Hematopoietic multipotent progenitor cell treated with erythropoietin and hydrocortisone succinate and interleukin-3 and kit ligand, for 6 days (in vitro differentiated cells): ENCODE measurements at regions not wholly inside any gene's neighbourhood (a gene's known extent, or its start where the extent isn't known, plus 50 kb on each side); places are given as distances from the start of the nearest gene placed in this dataset.
"Not testable (repeated sequence)": the region's sequence is repeated elsewhere in the genome, so short reads cannot be mapped to it uniquely, and the experiment has no call there.

Source experiments
- DNase-seq: peaks from one replicate; pipeline ENCODE4 v3.0.0-alpha.2; 2015

DNA sequence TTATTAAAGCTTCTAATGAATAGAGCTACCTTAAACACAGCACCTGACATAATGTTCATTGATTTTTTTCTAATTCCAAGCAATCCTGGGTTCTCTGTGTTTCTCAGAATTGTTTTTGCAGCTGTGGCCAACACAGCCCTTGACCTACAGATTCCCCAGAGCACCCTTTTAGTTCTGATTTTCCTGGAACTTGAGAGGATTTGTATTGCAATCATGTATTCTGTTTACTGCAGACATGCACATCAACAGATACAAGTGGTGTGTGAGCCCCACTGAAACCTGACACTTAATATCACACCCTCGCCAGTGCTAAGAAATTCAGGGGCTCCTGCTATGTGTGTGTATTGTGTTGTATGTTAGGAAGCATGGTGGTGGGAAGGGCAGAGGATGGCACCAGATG is 344.2 kb upstream of the POM121L12 start:
- no peak for DNase-seq

DNA sequence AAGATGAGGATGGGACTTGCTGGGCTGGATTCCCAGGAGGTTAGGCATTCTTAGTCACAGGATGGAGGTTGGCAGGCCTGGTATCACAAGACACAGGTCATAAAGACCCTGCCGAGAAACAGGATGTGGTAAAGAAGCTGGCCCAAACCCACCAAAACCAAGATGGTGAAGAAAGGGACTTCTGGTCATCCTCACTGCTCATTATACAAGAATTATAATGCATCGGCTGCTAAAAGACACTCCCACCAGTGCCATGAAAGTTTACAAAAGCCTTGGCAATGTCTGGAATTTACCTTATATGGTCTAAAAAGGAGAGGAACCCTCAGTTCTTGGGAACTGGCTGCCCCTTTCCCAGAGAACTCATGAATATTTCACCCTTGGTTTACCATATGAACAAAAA is 345.5 kb upstream of the POM121L12 start:
- DNase-seq: no peak

DNA sequence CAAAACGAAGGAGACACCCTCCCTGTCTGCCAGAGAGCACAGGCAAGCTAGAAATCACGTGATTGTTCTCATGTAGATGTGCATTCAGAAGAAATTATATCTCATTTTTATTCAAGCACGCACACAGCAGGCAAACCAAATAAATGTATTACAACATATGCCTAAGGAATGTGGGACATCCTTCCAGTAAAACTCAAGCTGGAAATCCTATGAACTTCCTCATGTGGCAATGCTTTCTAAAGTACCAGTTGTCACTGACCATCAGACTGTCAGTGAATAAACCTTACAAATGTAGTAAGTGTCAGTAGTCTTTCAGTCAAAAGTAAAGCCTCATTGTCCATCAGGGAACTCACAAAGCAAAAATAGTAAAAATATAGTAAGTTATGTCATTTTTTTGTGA is 350.1 kb upstream of the POM121L12 start:
- DNase-seq: no peak

DNA sequence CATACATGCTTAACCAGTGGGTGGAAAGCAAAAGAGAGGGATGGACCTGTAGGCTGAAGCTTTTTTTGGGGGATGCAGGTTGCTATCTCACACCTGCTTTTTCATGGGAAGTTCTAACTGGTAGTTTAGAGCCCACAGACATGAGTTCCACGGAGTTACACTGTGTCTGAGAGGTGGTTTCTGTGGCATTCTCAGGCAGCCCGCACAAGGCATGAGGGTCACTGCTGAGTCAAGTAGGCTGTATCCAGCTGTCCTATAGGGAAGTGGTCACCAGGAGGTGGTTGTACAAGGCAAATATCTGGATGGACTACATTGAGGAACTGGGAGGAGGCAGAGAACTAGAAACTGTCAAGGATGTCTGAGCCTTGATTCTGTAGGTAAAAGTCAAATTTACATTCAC is 351.0 kb upstream of the POM121L12 start:
- DNase-seq: no peak

DNA sequence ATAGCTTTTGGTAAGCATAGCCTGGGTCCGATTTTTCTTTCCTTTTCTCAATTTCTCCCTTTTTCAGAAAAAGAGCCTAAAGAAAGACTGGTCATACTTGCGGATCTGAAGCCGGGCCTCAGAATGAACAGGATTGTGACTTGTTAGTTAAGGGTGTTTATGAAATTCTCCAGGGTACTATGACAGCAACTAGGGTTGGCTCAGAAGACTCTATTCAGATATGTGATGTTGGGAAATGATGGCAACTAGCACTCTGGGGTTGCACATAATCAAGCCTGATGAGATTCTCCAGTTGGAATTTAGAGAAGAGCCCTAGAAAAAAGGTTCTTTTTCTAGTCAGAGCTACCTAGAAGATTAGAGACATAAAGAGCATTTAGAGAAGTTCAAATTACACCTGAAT is 352.4 kb upstream of the POM121L12 start:
- DNase-seq: no peak

DNA sequence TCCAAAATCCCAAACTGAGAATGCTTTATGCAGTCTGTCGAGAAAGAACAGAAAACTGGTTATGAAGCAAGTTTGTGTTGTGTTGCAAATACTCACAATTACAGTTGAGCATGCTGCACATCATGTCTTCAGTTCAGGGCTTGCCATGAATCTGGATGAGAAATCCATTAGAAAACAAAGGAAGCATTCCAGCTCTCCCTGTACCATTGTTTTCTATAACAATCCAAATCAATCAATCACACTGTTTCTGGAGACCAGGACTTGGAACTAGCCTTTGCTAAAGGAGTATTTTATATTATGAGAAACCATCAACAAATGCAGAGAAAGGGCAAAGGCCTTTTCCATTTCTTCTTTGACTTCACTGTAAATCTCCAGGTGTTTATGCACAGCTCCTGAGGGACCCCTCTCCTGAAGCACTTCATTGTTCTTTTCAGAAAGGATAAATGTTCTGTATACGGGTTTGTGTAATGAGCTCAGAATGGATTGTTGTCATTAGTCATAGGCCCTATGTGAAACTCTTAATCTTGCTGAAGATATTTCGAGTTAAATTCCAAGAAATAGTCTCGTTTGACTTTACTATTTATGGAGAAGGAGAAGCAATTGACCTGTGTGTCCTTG is 364.7 kb upstream of the POM121L12 start:
- no peak for DNase-seq

DNA sequence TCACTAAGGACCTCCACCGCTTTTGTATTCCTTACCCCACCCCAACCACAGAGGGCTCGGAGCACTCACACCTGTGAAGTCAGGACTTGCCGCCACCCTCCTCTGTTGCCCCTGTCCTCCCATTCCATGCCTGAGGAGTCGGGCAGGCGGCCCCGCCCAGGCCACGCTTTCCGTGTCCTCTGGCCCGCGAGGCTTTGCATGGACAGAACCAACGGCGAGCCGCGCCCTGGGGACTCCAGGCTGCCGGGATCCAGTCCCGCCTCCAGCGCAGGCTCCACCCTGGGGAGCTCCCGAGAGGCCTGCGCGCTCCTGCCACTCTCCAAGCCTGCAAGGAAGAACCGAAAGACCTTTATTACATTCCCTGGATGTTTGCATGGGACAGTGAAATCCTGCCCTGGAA is 366.4 kb upstream of the POM121L12 start:
- DNase-seq: no peak

DNA sequence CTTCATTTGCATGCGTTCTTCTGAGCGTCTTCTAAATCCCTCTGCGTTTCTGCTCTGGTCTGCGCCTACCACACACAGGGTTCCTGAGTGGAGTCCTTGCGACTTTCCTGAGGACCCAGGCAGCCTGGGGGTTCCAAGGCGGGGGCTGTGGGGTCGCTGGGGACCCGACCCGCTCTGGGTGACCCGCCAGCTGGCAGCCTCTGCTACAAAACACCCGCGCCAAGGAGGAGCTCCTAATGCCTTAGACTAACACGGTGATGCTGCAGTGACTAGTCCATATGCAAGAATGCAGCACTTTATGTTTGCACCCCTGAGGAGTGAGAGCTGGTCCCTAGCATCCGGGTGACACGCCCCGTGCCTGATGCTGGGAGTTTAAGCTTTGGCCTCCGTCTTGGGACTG is 367.0 kb upstream of the POM121L12 start:
- DNase-seq: no peak

DNA sequence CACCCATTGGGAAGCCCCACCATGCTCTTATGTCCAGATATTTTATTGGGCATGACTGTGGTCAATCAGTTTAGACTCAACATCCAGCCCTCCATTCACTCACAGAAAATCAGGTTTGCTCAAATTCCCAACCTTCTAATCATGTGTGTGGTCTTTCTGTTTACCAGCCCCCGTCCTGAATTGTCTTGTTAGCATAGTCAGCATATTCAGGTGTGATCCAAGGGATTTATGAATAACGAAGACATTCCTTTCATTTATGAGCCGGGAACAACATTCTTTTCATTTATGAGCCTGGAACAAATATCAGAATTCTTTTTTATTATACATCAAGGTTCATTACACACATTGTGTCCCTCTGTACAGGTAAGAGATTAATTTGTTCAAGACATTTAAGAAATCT is 376.3 kb upstream of the POM121L12 start:
- DNase-seq: no peak

DNA sequence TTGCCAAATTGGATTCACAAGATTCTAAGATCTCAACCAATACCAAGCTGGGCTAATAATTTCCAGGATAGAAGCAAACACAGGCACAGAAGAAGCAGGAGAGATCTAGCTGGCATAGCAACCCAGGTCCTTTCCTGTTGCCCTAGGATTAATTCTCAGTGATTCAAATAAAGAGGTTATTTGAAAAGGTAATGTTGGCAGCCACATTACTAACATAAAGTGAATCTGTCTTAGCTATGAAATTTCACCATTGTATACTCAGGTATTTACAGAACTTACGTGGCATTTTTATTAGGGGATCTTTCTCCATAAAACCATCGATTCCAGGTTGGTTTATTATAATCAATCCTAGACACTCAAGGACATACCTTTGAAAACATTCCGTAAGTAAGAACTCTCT is 379.3 kb upstream of the POM121L12 start:
- DNase-seq: no peak

DNA sequence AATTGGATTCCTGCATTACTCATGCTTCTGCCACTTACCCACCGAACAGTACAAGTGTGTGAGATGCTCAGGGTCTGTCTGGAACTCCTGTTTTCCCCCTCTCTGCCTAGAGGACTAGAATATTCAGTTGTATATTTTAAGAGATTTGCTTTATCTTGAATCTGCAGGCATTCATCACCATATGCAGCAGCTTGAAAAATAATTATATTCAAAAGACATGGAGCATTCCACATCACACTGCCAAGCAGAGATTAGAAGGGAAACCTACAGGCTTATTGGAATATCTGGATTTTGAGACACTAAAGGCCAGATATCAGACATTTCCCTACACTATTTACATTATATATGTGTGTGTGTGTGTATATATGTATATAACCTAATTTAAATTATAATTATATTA is 382.8 kb upstream of the POM121L12 start:
- no peak for DNase-seq

DNA sequence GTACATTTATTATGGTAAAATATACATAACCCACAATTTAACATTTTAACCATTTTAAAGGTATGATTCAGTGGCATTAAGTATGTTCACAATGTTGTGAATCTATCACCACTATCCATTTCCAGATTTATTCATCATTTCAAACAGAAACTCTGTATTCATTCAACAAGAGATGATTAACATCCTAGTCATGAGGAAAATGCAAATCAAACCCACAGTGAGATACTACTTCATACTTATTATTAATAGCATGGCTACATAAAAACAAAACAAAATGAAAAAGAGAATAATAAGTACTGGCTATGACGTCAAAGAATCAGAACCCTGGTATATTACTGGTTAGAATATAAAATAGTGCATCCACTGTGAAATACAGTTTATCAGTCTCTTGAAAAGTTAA is 386.6 kb upstream of the POM121L12 start:
- no peak for DNase-seq

DNA sequence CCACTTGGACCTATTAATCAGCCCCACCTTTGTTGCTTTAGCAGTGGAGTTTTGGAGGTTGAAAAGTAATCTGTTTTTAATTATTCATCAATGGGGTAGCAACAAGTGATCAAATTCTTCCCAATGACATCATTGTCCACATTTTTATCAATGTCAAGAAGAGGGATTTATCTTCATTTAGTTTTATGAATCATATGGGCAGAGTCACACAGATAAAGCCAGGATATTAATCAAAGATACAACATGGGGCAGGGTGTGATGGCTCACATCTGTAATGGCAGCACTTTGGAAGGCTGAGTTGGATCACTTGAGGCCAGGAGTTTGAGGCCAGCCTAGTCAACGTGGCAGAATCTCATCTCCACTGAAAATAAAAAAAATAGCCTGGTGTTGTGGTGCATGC is 388.4 kb upstream of the POM121L12 start:
- no peak for DNase-seq

DNA sequence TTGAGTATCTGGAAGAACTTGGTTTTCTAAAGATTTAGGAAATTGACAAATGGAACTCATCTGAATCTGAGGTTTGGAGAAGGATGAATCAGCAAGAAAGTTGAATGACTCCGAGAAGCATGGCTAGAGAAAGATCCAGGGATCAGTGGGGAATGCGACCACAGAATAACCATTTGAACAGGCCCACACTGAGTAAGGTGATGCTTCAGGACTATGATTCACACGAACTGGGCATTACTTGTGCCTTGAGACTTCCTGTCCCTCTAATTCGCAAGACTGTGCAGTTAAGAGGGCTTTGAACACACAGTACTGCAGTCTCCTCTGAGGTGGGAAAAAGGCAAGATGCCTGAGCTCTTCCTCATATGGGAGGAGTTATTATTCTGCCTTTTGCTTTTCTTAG is 395.5 kb upstream of the POM121L12 start:
- no peak for DNase-seq

DNA sequence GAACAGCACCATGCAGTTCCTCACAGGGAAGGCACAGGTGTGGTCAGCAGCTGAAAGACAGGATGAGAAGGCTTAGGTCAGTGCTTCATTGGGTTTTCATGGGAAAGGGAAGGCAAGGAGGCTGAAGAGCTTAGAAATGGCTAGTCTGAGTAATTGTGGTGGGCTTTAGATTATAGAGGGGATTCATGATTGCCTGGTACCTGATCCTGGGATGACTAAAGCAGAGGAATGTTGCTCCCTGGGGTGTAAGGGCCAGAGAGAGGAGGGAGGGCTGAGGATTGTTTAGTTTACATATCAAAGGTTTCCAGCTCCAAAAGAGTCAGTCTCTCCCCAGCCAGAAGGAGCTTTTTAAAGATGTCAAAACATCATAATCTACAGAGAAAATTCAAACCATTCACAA is 396.3 kb upstream of the POM121L12 start:
- DNase-seq: no peak

DNA sequence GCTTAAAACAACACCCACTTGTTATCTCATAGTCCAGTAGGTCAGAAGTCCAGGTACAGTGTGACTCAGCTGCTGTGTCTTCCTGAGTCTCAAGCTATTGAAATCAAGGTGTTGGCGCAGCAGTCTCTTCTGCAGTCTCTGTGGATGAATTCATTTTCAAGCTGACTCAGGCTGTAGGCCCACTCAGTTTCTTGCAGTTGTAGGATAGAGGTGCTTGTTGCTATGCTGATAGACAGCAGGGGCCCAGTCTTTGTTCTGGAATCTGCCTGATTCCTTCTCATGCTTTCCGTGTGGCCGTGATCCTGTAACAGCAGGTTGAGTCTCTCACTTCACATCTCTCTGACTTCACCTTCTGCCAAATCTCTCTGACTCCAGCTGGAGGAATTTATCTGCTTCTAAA is 400.4 kb upstream of the POM121L12 start:
- DNase-seq: no peak

DNA sequence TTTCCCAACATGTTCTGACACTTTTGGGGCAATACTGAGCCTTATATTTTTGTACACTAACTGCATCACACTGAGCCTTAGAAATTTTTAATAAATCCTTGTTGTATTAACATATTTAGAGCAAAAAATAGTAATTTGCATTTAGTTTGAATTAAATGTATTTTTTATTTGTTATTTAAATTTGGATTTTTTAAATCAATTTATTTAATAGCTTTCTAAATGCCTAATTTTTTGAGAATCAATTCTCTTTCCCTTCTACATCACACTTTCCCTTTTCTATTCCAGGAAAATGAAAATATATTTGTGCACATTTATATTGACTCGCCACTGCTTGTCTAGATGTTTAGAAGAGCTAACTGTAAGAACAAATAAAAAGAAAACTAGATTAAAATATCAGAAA is 414.6 kb upstream of the POM121L12 start:
- DNase-seq: no peak

DNA sequence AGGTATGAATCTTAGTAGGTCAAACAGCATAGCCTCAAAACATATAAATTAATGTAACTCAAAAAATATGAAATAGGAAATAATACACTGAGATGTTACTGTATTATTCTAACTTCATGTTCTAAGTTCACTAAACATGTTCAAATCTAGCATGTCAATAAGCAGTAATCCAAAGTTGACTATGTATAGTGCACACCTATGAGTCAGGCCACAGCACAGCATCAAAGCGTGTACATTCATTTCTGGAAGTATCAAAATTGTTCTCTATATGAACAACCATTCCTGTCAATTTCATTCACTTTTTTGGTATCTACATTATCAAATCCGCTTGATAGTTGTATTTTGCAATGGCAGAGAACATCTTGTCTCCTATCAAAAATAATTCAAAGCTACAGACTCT is 418.9 kb upstream of the POM121L12 start:
- no peak for DNase-seq

DNA sequence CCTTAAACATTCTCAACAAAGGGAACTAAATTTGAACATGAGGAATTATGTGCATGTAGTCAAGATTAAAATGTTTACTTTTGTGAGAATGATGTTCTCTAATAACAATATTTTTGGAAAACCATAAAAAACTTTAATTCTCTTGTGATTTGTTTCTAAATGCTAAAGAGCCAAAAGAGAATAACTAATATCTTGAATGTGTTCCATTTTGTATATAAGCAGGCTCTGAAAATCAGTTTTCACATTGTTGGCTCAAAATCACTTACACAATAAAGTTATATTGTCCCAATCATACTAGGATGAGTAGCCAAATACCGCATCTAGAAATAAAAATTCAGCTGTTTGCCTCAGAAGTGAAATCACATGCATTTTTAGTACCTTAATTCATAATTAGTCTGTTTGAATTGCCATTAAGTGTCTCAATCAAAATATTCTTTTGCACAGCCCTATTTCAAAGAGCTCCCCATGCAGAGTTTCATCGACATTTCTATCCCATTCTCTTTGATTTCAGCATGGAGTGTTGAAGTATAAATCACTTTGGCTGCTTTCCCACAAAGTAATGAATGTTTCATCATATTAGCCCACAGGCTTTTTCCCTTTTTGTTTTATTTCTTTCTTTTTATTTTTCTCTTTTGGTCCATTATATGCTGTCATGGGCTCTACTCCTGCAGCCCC is 420.3 kb upstream of the POM121L12 start:
- no peak for DNase-seq

DNA sequence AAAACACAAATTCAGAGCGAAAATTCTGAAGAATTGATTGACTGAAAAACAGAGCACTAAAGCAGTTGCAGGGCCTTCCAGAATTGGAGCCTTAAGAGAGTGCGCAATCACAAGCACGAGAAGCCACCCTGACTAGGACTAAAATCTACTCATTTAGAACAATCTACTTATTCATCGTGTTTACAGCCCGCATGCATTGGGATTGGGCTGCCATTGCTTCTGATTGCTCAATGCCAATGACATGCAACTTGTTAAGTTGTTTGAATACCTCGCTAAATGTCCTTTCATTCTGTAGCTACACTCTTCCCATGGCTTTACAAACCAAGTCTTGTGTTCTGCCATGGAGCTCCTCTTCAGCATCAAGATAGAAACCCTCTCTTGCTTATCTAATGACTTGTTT is 425.9 kb upstream of the POM121L12 start:
- no peak for DNase-seq

DNA sequence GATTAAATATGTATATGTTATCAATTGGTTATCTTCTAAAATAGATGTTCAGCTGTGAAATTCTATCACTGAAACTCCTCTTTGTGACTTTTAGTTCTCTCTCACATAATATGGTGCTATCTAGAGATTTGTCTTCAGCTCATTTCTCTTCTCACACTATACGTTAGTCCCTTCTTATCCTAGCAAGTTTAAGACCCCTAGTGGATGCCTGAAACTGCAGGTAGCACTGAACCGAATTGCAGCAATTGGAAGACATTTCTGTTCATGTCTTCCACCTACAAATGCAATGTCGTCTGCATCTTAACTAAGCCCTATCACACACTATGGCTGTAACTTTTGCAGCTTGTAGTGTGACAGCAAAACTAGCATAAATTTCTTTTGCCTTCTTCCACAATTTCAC is 442.7 kb upstream of the POM121L12 start:
- no peak for DNase-seq

DNA sequence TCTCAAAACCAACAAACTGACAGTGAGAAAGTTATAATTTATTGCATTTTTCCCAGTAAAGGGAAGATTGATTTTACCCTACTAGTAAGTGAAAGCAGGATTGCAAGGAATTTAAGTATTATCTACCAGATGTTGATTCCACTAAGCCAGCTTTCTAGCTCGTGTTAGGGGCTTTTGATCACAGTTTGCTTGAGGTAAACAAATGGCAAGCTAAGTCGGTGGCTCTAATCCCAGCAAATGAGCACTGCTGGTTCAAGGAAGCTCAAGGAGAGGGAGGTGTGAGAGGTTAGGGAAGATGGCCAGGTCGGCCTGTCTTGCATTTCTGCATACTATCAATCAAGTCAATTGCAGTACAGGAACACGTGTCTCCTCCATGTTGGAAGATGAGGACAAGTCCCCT is 448.7 kb upstream of the POM121L12 start:
- DNase-seq: no peak

DNA sequence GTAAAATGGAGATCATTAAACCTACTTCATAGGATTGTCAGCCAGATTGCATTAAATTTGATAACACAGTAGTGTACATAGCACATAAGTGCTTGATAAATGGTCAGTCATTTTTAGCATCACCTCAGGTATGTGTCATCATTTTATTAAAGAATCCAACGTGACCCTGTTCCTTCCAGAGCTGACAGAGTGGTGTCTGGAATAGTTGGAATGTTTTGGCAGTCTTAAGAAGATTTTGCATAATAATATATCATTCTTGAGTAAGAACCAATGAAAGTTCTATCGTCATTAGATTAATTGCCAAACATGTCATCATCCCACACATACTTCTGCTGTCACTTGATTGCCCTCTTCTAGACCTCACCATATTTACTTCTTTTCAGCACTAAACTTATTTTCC is 451.4 kb upstream of the POM121L12 start:
- no peak for DNase-seq

DNA sequence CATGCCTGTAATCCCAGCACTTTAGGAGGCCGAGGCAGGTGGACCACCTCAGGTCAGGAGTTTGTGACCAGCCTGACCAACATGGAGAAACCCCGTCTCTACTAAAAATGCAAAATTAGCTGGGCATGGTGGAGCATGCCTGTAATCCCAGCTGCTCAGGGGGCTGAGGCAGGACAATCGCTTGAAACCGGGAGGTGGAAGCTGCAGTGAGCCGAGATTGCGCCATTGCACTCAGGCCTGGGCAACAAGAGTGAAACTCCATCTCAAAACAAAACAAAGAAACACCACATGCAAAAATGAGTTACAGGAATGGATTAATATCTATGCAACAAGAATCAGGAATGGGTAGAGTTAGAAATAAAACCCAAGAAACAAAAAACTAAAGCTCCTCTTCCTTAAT is 462.3 kb upstream of the POM121L12 start:
- DNase-seq: not testable (repeated sequence)

DNA sequence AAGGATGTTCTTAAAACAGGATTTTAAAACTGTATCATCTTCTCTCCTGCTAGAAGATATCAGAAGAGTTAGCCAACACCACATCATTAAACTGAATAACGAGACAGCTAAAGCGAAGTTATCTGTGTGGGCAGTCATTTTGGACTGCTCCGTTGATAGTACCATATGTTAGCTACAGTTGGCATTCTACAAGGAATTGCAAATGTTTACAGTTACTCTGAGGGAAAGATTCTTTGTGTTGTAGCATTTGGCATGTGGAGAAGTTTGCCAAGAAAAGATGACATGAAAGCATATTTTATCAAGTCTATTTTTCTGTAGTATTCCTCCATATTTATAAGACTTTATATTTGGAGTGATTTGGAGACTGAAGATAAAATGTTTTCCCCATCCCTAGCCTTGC is 464.4 kb upstream of the POM121L12 start:
- no peak for DNase-seq
